Body of pancreas (tissue), 4 donors: ENCODE measurements at regions not wholly inside any gene's neighbourhood (a gene's known extent, or its start where the extent isn't known, plus 50 kb on each side); places are given as distances from the start of the nearest gene placed in this dataset.

ENCODE experiments used
- POLR2A ChIP-seq, 3 donors: fragments of 450-650 bp; IDR thresholded peaks; one replicate each; pipeline ENCODE4 v1.6.1; 2016; ENCODE audit warnings: antibody characterized with exemption in 3 of 3, mild to moderate bottlenecking in 2 of 3
- TF ChIP-seq, protein P1 (sequence below), 7 experiments: fragments of 450-650 bp in 4 of 7; fragments of 200-600 bp in 3 of 7; sonication (generic) in 3 of 7; IDR thresholded peaks; one replicate each; pipeline ENCODE4 v1.5.1; 2016 to 2019; ENCODE audit warnings: antibody characterized with exemption in 7 of 7

- TF ChIP-seq, protein P1, sequence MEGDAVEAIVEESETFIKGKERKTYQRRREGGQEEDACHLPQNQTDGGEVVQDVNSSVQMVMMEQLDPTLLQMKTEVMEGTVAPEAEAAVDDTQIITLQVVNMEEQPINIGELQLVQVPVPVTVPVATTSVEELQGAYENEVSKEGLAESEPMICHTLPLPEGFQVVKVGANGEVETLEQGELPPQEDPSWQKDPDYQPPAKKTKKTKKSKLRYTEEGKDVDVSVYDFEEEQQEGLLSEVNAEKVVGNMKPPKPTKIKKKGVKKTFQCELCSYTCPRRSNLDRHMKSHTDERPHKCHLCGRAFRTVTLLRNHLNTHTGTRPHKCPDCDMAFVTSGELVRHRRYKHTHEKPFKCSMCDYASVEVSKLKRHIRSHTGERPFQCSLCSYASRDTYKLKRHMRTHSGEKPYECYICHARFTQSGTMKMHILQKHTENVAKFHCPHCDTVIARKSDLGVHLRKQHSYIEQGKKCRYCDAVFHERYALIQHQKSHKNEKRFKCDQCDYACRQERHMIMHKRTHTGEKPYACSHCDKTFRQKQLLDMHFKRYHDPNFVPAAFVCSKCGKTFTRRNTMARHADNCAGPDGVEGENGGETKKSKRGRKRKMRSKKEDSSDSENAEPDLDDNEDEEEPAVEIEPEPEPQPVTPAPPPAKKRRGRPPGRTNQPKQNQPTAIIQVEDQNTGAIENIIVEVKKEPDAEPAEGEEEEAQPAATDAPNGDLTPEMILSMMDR (IDR thresholded peaks at IDR 0.05) = no peak
- TF ChIP-seq POLR2A (IDR thresholded peaks at IDR 0.05) = no peak
Measured at GRCh38 chr3:118511402-118511801, 523.2 kb downstream of the IGSF11 start.
